Right lobe of liver (tissue), 6 donors: ENCODE measurements at regions not wholly inside any gene's neighbourhood (a gene's known extent, or its start where the extent isn't known, plus 50 kb on each side); places are given as distances from the start of the nearest gene placed in this dataset.

Source experiments
- ATAC-seq, 4 donors: fragments of 200-7000 bp; cut with Tn5 transposase; one replicate each; pipeline ENCODE4 v1.9.1; 2020; ENCODE audit warnings: mild to moderate bottlenecking in 4 of 4, moderate library complexity in 4 of 4
- DNase-seq, 3 donors: peaks; one replicate each; pipeline ENCODE4 v3.0.0-alpha.2; 2020
- H3K27ac ChIP-seq, 3 donors: fragments of 200-600 bp; one replicate each; pipeline ENCODE4 v1.8.0; 2022
- H3K27me3 ChIP-seq, 2 donors: fragments of 200-600 bp; one replicate each; pipeline ENCODE4 v1.8.0; 2022
- H3K36me3 ChIP-seq, 4 donors: fragments of 200-600 bp; sonication (generic) in 1 of 4; one replicate each; pipeline versions ENCODE4 v1.5.1 to v1.8.0; 2017 to 2022; ENCODE audit warnings: control low read depth in 1 of 4
- H3K4me1 ChIP-seq, 4 donors: fragments of 200-600 bp; sonication (generic) in 1 of 4; one replicate each; pipeline versions ENCODE4 v1.5.1 to v1.8.0; 2017 to 2022; ENCODE audit warnings: control low read depth in 1 of 4
- H3K4me3 ChIP-seq, 3 donors: fragments of 200-600 bp; one replicate each; pipeline ENCODE4 v1.8.0; 2022
- H3K9me3 ChIP-seq, 4 donors: fragments of 200-600 bp; sonication (generic) in 1 of 4; one replicate each; pipeline versions ENCODE4 v1.5.1 to v1.8.0; 2017 to 2022; ENCODE audit warnings: control low read depth in 1 of 4
- POLR2A ChIP-seq: fragments of 450-650 bp; IDR thresholded peaks from one replicate; pipeline ENCODE4 v1.6.1; 2017; ENCODE audit warnings: antibody characterized with exemption, mild to moderate bottlenecking
- WGBS: methylation state at CpG from one replicate; pipeline ENCODE4 v1.1.6; 2018; ENCODE audit warnings: low coverage, low lambda C conversion rate; ENCODE audit not compliant: insufficient coverage; ENCODE audit errors: missing lambda C conversion rate; 5-methylcytosine and 5-hydroxymethylcytosine counted together
- intact Hi-C, 2 donors: fragments of 100-400 bp; cut with DNase I; formaldehyde crosslinking; loops; one replicate each; pipeline versions ENCODE4 v1.11.2 to v1.14.1; 2022
- TF ChIP-seq, protein P1 (sequence below), 4 donors: fragments of 200-600 bp in 3 of 4; fragments of 450-650 bp in 1 of 4; IDR thresholded peaks; one replicate each; pipeline versions ENCODE4 v1.5.1 to v1.8.0; 2016 to 2022; ENCODE audit warnings: antibody characterized with exemption in 4 of 4, mild to moderate bottlenecking in 2 of 4
- donor health status: DM: no; HTN: yes; CAD: no.
- donor health status: DM: no; HTN: no; CAD: no.
- donor health status: DM: no; HTN: no; CAD: no.
- donor health status: DM: no; HTN: yes; CAD: no.
- donor health status: DM: no; HTN: yes; CAD: no.

GRCh38 chrX:144681501-144681900, 565.8 kb upstream of the SPANXN1 start:
- WGBS: 49% methylated on average over 5 of the region's 5 CpGs
- no peak for ATAC-seq
- intact Hi-C loops: no loop called here

GRCh38 chrX:144683247-144683646, 564.1 kb upstream of the SPANXN1 start:
- whole genome bisulfite sequencing: 53% methylated on average over 4 of the region's 4 CpGs
- ATAC-seq: no peak
- intact Hi-C loops: no loop called here

More at GRCh38 chrX:144681501-144681900, 565.8 kb upstream of the SPANXN1 start:
- no peaks in the 10 kb centered on the region for H3K4me1 ChIP-seq
- H3K36me3 ChIP-seq: no peaks in the 10 kb centered on the region
- H3K27ac ChIP-seq: no peak overlapping the region
- H3K4me3 ChIP-seq: no peak overlapping the region
- no peak for DNase-seq
- TF ChIP-seq, protein P1, sequence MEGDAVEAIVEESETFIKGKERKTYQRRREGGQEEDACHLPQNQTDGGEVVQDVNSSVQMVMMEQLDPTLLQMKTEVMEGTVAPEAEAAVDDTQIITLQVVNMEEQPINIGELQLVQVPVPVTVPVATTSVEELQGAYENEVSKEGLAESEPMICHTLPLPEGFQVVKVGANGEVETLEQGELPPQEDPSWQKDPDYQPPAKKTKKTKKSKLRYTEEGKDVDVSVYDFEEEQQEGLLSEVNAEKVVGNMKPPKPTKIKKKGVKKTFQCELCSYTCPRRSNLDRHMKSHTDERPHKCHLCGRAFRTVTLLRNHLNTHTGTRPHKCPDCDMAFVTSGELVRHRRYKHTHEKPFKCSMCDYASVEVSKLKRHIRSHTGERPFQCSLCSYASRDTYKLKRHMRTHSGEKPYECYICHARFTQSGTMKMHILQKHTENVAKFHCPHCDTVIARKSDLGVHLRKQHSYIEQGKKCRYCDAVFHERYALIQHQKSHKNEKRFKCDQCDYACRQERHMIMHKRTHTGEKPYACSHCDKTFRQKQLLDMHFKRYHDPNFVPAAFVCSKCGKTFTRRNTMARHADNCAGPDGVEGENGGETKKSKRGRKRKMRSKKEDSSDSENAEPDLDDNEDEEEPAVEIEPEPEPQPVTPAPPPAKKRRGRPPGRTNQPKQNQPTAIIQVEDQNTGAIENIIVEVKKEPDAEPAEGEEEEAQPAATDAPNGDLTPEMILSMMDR (IDR thresholded peaks at IDR 0.05): no peak
- TF ChIP-seq POLR2A: no peak
- H3K9me3 ChIP-seq: no peaks in the 10 kb centered on the region
- no peaks in the 10 kb centered on the region for H3K27me3 ChIP-seq

GRCh38 chrX:144709841-144710240, 537.5 kb upstream of the SPANXN1 start:
- TF ChIP-seq, protein P1 (IDR thresholded peaks at IDR 0.05): no peak
- no peak for TF ChIP-seq POLR2A
- 13% methylated on average over 2 of the region's 2 CpGs for WGBS
- Histone ChIP-seq H3K27ac (no peak overlapping the region), H3K27me3 (no peaks in the 10 kb centered on the region), H3K4me3 (no peak overlapping the region), H3K36me3 (no peaks in the 10 kb centered on the region), H3K4me1 (no peaks in the 10 kb centered on the region), H3K9me3 (no peaks in the 10 kb centered on the region)
- DNase-seq (no peak), ATAC-seq (no peak)
- intact Hi-C loops: no loop called here

More at GRCh38 chrX:144683247-144683646, 564.1 kb upstream of the SPANXN1 start:
- no peak overlapping the region for H3K4me3 ChIP-seq
- no peaks in the 10 kb centered on the region for H3K9me3 ChIP-seq
- no peaks in the 10 kb centered on the region for H3K4me1 ChIP-seq
- TF ChIP-seq, protein P1 (IDR thresholded peaks at IDR 0.05): no peak
- TF ChIP-seq POLR2A: no peak
- no peaks in the 10 kb centered on the region for H3K27me3 ChIP-seq
- H3K27ac ChIP-seq: no peak overlapping the region
- no peaks in the 10 kb centered on the region for H3K36me3 ChIP-seq
- DNase-seq: no peak

- Histone ChIP-seq H3K4me3 (no peak overlapping the region), H3K27me3 (no peaks in the 10 kb centered on the region), H3K9me3 (no peaks in the 10 kb centered on the region), H3K27ac (no peak overlapping the region), H3K36me3 (no peaks in the 10 kb centered on the region), H3K4me1 (no peaks in the 10 kb centered on the region)
- TF ChIP-seq POLR2A: no peak
- TF ChIP-seq, protein P1 (IDR thresholded peaks at IDR 0.05): no peak
- no peak for DNase-seq
- intact Hi-C loops: no loop called here
- no peak for ATAC-seq
- WGBS: 52% methylated on average over 5 of the region's 5 CpGs
Observed at GRCh38 chrX:144715337-144715736, 532.0 kb upstream of the SPANXN1 start.

- H3K4me1 ChIP-seq: no peaks in the 10 kb centered on the region
- no peaks in the 10 kb centered on the region for H3K36me3 ChIP-seq
- TF ChIP-seq POLR2A: no peak
- TF ChIP-seq, protein P1 (IDR thresholded peaks at IDR 0.05): no peak
- no peaks in the 10 kb centered on the region for H3K9me3 ChIP-seq
- ATAC-seq: no peak
- 46% methylated on average over 4 of the region's 4 CpGs for WGBS
- no peaks in the 10 kb centered on the region for H3K27me3 ChIP-seq
- no peak for DNase-seq
- H3K27ac ChIP-seq: no peak overlapping the region
- intact Hi-C loops: no loop called here
- H3K4me3 ChIP-seq: no peak overlapping the region
Observed at GRCh38 chrX:144716187-144716586, 531.1 kb upstream of the SPANXN1 start.
